ACHN (cell line): ENCODE measurements at regions not wholly inside any gene's neighbourhood (a gene's known extent, or its start where the extent isn't known, plus 50 kb on each side); places are given as distances from the start of the nearest gene placed in this dataset.
"Not testable (repeated sequence)": the region's sequence is repeated elsewhere in the genome, so short reads cannot be mapped to it uniquely, and the experiment has no call there.

ENCODE experiments used
- DNase-seq: peaks from one replicate; pipeline ENCODE4 v3.0.0-alpha.2; 2015
- in situ Hi-C: cut with HindIII; loops from 2 replicates; pipeline ENCODE4 v1.10.0; 2017; ENCODE audit warnings: low sequenced_read_pairs, low pct_ligation_motif_present, low pct_unique_long_range_greater_than_20kb

- DNase-seq, in situ Hi-C loops: not testable (repeated sequence)
Measured at GRCh38 chr3:63136249-63136648, 141.9 kb upstream of the SYNPR start.

DNA sequence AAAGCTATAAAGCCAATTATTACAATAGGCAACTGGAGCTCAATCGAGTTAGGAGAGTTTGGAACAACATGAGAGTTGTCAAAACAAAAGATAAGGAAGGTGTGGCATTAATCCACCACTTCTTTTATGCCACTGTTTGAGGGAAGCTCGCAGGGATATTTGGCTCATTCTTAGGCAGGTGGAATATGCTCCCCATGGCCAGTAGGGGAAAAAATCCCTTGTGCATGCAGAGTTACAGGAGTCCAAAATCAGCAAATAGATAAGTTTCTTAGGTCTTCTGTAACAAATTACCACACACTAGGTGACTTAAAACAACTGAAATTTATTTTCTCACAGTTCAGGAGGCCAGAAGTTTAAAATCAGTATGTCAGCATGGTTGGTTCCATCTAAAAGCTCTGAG is 135.4 kb upstream of the SYNPR start:
- DNase-seq, result no peak
- in situ Hi-C loops, result no loop called here

- in situ Hi-C loops, result no loop called here
- DNase-seq, result no peak
Measured at GRCh38 chr3:63146154-63146553, 132.0 kb upstream of the SYNPR start.

- in situ Hi-C loops, result no loop called here
- DNase-seq, result no peak
Measured at GRCh38 chr3:63150880-63151279, 127.2 kb upstream of the SYNPR start.

- DNase-seq, result no peak
- in situ Hi-C loops, result no loop called here
Measured at GRCh38 chr3:63151897-63152296, 126.2 kb upstream of the SYNPR start.

DNA sequence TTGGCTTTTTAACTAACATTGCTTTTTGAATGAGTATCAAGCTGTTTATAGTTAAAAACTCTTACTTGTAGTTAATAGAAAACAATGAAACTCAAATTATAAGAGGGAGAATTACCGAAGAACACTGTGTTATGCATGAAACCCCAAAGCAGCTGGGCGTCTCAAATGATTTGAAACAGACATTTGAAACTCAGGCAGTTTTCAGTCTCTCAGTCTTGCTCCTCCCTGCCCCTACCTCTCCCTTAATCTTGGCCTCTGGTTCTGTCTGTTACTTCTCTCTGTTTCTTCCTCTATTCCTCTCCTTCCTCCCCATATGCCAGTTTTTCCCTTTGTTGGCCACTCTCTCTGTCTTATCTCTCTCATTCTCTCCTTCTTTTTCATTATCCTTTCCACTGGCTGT is 118.3 kb upstream of the SYNPR start:
- no peak for DNase-seq
- in situ Hi-C loops, result no loop called here

DNA sequence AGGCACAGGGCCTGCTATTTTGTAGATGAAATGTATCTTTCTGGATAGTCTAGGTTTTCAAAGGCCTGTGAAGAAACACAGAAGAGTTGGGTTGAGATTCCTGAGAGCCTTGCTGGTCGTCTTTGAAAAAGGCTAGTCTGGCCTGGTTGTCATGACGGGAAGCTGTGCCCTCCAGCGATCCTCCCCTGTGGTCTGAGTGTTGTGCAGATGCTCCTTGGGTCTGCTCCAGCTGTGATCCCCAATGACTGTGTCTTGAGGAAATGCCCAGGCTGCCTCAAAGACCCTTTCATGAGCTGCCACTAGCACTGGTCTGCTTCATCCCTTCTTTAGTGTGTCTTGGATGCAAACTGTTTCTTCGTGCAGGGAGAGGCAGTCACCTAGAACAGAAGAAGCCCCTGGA is 111.0 kb upstream of the SYNPR start:
- in situ Hi-C loops, result no loop called here
- DNase-seq, result no peak

DNA sequence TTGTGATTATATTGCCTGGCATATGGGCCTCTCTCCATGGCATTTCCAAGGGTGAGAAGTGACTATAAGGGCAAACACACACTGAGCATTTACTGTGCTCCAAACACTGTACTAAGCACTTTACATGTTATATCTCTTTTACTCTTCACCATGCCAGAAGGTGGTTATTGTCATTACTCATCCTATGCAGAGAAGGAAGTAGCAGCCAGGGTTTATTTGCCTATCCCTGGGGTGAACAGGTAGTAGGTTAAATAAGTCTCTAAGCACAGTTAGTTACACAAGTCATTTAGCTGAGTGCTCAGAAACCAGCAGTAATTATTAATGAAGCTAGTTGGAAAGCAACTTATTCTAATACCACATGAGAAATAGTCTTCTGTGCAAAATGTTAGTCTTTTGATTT is 109.9 kb upstream of the SYNPR start:
- in situ Hi-C loops, result no loop called here
- no peak for DNase-seq

DNA sequence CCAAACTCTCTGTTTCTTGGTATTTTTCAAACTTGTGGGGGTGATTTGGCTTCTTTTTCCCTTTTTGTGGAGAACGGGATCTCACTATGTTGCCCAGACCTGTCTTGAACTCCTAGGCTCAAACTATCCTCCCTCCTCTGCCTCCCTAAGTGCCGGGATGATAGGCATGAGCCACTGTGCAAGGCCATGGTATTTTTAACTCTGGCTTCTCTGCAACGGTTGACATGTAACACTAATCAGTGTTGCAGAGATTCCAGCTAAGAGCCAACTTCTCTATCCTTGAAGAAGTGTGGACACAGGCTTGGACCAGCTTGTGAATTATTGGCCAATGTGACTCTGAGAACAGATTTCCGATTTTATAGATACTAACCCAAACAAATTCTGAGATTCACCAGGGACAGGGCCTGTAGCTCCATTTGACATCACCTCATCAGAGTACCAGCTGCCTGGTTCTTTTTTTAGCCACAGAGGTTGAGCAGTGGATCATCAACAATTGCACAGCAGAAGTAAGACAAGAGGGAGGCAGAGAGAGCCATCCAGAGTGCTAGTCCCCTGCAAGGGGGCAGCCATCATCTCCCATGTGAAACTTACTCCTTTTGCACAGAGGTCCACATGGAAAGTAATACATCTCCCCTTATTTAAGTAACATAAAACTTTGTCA is 98.1 kb upstream of the SYNPR start:
- no peak for DNase-seq
- in situ Hi-C loops, result no loop called here

GRCh38 chr3:63192248-63192647 is 85.9 kb upstream of the SYNPR start:
- in situ Hi-C loops, result no loop called here
- DNase-seq, result no peak

GRCh38 chr3:63193647-63194046 is 84.5 kb upstream of the SYNPR start:
- in situ Hi-C loops, result no loop called here
- peak; percentile 33 for DNase-seq

DNA sequence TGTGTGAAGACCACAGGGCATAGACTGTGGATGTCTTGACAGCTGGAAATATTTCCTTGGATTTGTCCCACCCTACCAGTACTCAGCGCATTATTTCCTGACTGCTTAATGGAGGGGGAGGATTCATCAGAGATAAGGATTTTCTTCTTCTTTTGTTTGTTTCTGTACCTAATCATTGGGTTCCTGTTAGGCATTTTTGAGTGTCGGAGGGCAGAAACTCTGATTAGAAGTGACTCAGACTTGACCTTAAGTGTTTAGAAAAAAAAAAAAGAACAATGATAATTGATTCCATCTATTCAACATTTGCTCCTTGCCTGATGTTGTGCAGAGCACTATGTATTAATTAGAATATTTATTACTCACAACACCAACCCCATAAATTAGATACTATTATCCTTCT is 78.5 kb upstream of the SYNPR start:
- in situ Hi-C loops, result no loop called here
- no peak for DNase-seq

DNA sequence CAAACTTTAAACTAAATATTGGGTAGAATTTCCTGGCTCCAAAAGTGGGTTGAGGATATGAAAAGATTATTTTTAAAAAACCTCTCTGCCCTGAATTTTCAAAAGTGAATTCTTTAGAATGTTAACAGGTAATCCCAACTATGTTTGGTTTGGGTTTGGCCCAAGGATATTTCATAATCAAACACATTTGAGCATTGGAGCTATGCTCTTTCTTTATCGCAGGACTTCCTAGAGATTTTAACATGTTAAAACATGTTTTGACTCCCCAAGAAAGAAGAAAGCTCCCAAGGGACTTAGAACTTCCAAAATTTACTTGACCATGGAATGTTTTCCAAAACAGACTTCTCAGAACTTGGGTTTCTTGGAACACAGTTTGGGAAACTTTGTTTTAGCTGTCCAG is 75.6 kb upstream of the SYNPR start:
- in situ Hi-C loops, result no loop called here
- no peak for DNase-seq

DNA sequence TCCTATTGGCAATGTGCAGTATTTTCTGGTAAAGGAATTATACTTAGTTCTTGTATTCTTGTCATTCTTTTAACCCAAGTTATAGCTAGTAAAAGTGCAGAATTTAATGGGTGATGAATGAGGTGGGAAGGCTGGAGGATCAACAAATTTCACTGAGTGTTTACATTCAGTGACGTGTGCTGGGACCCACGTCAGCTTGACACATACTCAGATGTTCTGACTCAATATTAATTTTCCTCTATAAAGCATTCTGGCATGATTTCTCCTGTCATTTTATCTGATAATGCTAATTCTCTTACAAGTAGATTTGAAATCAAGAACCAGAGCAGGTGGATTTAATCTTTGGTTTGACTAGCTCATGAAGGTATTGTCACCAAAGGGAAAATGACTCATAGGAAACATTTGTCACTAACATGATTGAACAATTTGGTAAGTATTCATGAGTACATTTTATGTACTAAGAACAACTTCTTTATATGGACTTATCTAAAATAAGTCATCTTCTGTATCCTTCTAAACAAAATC is 71.0 kb upstream of the SYNPR start:
- DNase-seq, result no peak
- in situ Hi-C loops, result no loop called here

- in situ Hi-C loops, result no loop called here
- no peak for DNase-seq
Measured at GRCh38 chr3:63228087-63228486, 50.0 kb upstream of the SYNPR start.
